ENCODE measurements at regions not wholly inside any gene's neighbourhood (a gene's known extent, or its start where the extent isn't known, plus 50 kb on each side); places are given as distances from the start of the nearest gene placed in this dataset.

GRCh38 chr2:134146161-134146560 is 107.7 kb upstream of the MGAT5 start:
- no peak for DNase-seq

- no peak for DNase-seq
Measured at GRCh38 chr2:134146620-134147019, 107.3 kb upstream of the MGAT5 start.

- DNase-seq = no peak
Measured at GRCh38 chr2:134148172-134148571, 105.7 kb upstream of the MGAT5 start.

GRCh38 chr2:134148843-134149472 is 104.9 kb upstream of the MGAT5 start:
- DNase-seq = no peak

GRCh38 chr2:134149904-134150303 is 104.0 kb upstream of the MGAT5 start:
- no peak for DNase-seq

- no peak for DNase-seq
Measured at GRCh38 chr2:134150760-134151159, 103.1 kb upstream of the MGAT5 start.

- DNase-seq = no peak
Measured at GRCh38 chr2:134152045-134153010, 101.5 kb upstream of the MGAT5 start.

- DNase-seq = no peak
Measured at GRCh38 chr2:134153294-134153880, 100.5 kb upstream of the MGAT5 start.

- no peak for DNase-seq
Measured at GRCh38 chr2:134154246-134154645, 99.6 kb upstream of the MGAT5 start.

- no peak for DNase-seq
Measured at GRCh38 chr2:134155134-134155533, 98.7 kb upstream of the MGAT5 start.

GRCh38 chr2:134158295-134158694 is 95.6 kb upstream of the MGAT5 start:
- DNase-seq = no peak

GRCh38 chr2:134161170-134161547 is 92.7 kb upstream of the MGAT5 start:
- no peak for DNase-seq

GRCh38 chr2:134163336-134163735 is 90.5 kb upstream of the MGAT5 start:
- no peak for DNase-seq

- no peak for DNase-seq
Measured at GRCh38 chr2:134164306-134164705, 89.6 kb upstream of the MGAT5 start.

- no peak for DNase-seq
Measured at GRCh38 chr2:134167015-134167414, 86.9 kb upstream of the MGAT5 start.

GRCh38 chr2:134169788-134170187 is 84.1 kb upstream of the MGAT5 start:
- no peak for DNase-seq

GRCh38 chr2:134170294-134170693 is 83.6 kb upstream of the MGAT5 start:
- no peak for DNase-seq

- no peak for DNase-seq
Measured at GRCh38 chr2:134170700-134171099, 83.2 kb upstream of the MGAT5 start.

- DNase-seq = no peak
Measured at GRCh38 chr2:134173338-134174016, 80.4 kb upstream of the MGAT5 start.

GRCh38 chr2:134174711-134175110 is 79.2 kb upstream of the MGAT5 start:
- no peak for DNase-seq

GRCh38 chr2:134175834-134176233 is 78.0 kb upstream of the MGAT5 start:
- DNase-seq = no peak

- DNase-seq = no peak
Measured at GRCh38 chr2:134177351-134177931, 76.4 kb upstream of the MGAT5 start.
